K562 (cell line): ENCODE measurements at regions not wholly inside any gene's neighbourhood (a gene's known extent, or its start where the extent isn't known, plus 50 kb on each side); places are given as distances from the start of the nearest gene placed in this dataset.
"Not testable (repeated sequence)": the region's sequence is repeated elsewhere in the genome, so short reads cannot be mapped to it uniquely, and the experiment has no call there.

Source experiments
- ATAC-seq: fragments of 200-7000 bp; cut with Tn5 transposase; 3 replicates; pipeline ENCODE4 v1.9.1; 2020; ENCODE audit warnings: moderate library complexity
- BruUV-seq: library from RNA; stranded (reverse); fragments of 400-500 nt; replicated peaks from 2 replicates; lab custom pipeline; 2021; lab: Mats Ljungman, UMichigan
- CTCF ChIA-PET: fragments of 300-600 bp; formaldehyde crosslinking; extraction: SDS; loops from one replicate; lab custom pipeline; 2021; ENCODE audit warnings: low intra/inter-chr PET ratio; lab: Yijun Ruan, JAX
- POLR2A ChIA-PET: fragments of 300-600, 350-650 bp; sonication (Branson Sonifier 250); formaldehyde crosslinking; extraction: SDS; loops from one replicate; lab custom pipeline; 2021; ENCODE audit warnings: antibody characterized with exemption, inconsistent platforms; lab: Yijun Ruan, JAX
- DNase-seq, 4 experiments: peaks; one replicate each; pipeline versions ENCODE4 v3.0.0 to v3.0.0-alpha.2; 2011 to 2018; ENCODE audit warnings: low spot score in 3 of 4, mixed read lengths in 3 of 4; ENCODE audit errors: extremely low read depth in 1 of 4
- FAIRE-seq: peaks from 2 replicates; lab custom pipeline; 2011; peaks lifted over from hg19 to GRCh38; lab: Jason Lieb, UNC
- H2AFZ ChIP-seq: 2 replicates; pipeline ENCODE4 v1.6.0; 2011; ENCODE audit warnings: low read depth, low read length, control low read depth, inconsistent platforms
- H3K27ac ChIP-seq: fragments of 200-600 bp; 3 replicates; pipeline ENCODE4 v1.8.0; 2011; ENCODE audit warnings: low read depth, mild to moderate bottlenecking, control low read depth, inconsistent platforms, low read length, moderate library complexity, mixed read lengths; ENCODE audit errors: extremely low read depth
- H3K27me3 ChIP-seq, 2 experiments: fragments of 300-600 bp in 1 of 2; 2 replicates in 1 of 2; 3 replicates in 1 of 2; pipeline versions ENCODE4 v1.6.0 to v1.8.0; 2011; ENCODE audit warnings: inconsistent platforms in 2 of 2, low read length in 2 of 2, mild to moderate bottlenecking in 1 of 2, mixed read lengths in 1 of 2, moderate library complexity in 1 of 2; ENCODE audit not compliant: control insufficient read depth in 2 of 2, insufficient read depth in 2 of 2
- H3K36me3 ChIP-seq: fragments of 300-600 bp; 3 replicates; pipeline ENCODE4 v1.8.0; 2011; ENCODE audit warnings: mild to moderate bottlenecking, low read length, inconsistent platforms; ENCODE audit not compliant: control insufficient read depth, insufficient read depth
- H3K4me1 ChIP-seq, 2 experiments: fragments of 200-600 bp in 1 of 2; replicated peaks in 1 of 2; 2 replicates in 1 of 2; 3 replicates in 1 of 2; pipeline versions ENCODE4 v1.5.1 to v1.8.0; 2011; ENCODE audit warnings: inconsistent platforms in 2 of 2, low read length in 2 of 2, mild to moderate bottlenecking in 1 of 2, mixed read lengths in 1 of 2, moderate library complexity in 1 of 2; ENCODE audit not compliant: control insufficient read depth in 2 of 2, insufficient read depth in 2 of 2
- H3K4me2 ChIP-seq: 2 replicates; pipeline ENCODE4 v1.6.1; 2011; ENCODE audit warnings: low read length, control low read depth, inconsistent platforms, mixed read lengths; ENCODE audit not compliant: insufficient read depth
- H3K4me3 ChIP-seq: fragments of 200-600 bp; sonication (generic), shearing (Covaris generic); 2 replicates; pipeline ENCODE4 v1.5.1; 2016; ENCODE audit warnings: control low read depth, inconsistent platforms
- H3K79me2 ChIP-seq: fragments of 200-600 bp; 3 replicates; pipeline ENCODE4 v1.8.0; 2011; ENCODE audit warnings: low read length, inconsistent platforms; ENCODE audit not compliant: control insufficient read depth, insufficient read depth
- H3K9ac ChIP-seq, 2 experiments: 2 replicates each; pipeline versions ENCODE4 v1.6.0 to v1.6.1; 2011; ENCODE audit warnings: low read depth in 2 of 2, low read length in 2 of 2, control low read depth in 1 of 2, inconsistent platforms in 1 of 2, mild to moderate bottlenecking in 1 of 2, mixed read lengths in 1 of 2; ENCODE audit not compliant: insufficient read depth in 1 of 2
- H3K9me1 ChIP-seq: one replicate; pipeline ENCODE4 v1.6.0; 2011; ENCODE audit warnings: inconsistent platforms, mild to moderate bottlenecking, low read length, moderate library complexity; ENCODE audit not compliant: control insufficient read depth, insufficient read depth
- H3K9me3 ChIP-seq: replicated peaks from 2 replicates; pipeline ENCODE4 v1.5.1; 2011; ENCODE audit warnings: low read depth, low read length, inconsistent platforms; ENCODE audit not compliant: control insufficient read depth, insufficient read depth
- H4K20me1 ChIP-seq: replicated peaks from 2 replicates; pipeline ENCODE4 v1.6.1; 2011; ENCODE audit warnings: low read length, inconsistent platforms, mixed read lengths; ENCODE audit not compliant: control insufficient read depth, insufficient read depth
- BRF1 ChIP-seq: IDR thresholded peaks from 3 replicates; pipeline ENCODE4 v1.6.1; 2011; ENCODE audit warnings: borderline replicate concordance, mild to moderate bottlenecking; ENCODE audit not compliant: insufficient read length; ENCODE audit errors: extremely low read depth
- DIDO1 ChIP-seq: fragments of 450-650 bp; IDR thresholded peaks from 2 replicates; pipeline ENCODE4 v1.6.1; 2016; ENCODE audit warnings: low read depth, missing biosample characterization, missing genetic modification characterization
- E2F3 ChIP-seq: fragments of 250-450 bp; sonication (Bioruptor Pico); IDR thresholded peaks from 2 replicates; pipeline ENCODE4 v1.4.0; 2020; ENCODE audit warnings: mild to moderate bottlenecking
- EP400 ChIP-seq: fragments of 450-650 bp; IDR thresholded peaks from 2 replicates; pipeline ENCODE4 v1.6.1; 2017; ENCODE audit warnings: antibody characterized with exemption, mild to moderate bottlenecking, moderate library complexity
- TCF7 ChIP-seq: sonication (generic); IDR thresholded peaks from 2 replicates; pipeline ENCODE4 v1.6.1; 2016; ENCODE audit warnings: antibody characterized with exemption, borderline replicate concordance
- THRA ChIP-seq: fragments of 450-650 bp; IDR thresholded peaks from 2 replicates; pipeline ENCODE4 v1.6.1; 2017; ENCODE audit warnings: mild to moderate bottlenecking, moderate library complexity
- WGBS: fragments of 100-300 bp; shearing (Covaris generic); methylation state at CpG from one replicate; pipeline ENCODE4 v1.1.6; 2016; ENCODE audit warnings: low coverage, mixed read lengths; ENCODE audit not compliant: insufficient coverage; ENCODE audit errors: missing lambda C conversion rate; 5-methylcytosine and 5-hydroxymethylcytosine counted together
- in situ Hi-C: fragments of 300-500 bp; cut with MboI; formaldehyde crosslinking; loops from 4 replicates; pipeline ENCODE4 v1.15.0; 2018; ENCODE audit warnings: inconsistent platforms, mixed read lengths
- intact Hi-C: fragments of 100-400 bp; cut with micrococcal nuclease; formaldehyde crosslinking; loops from 2 replicates; pipeline ENCODE4 v1.14.2; 2022
- TF ChIP-seq, protein P1 (sequence below): fragments of 200-800 bp; sonication (Bioruptor generic); IDR thresholded peaks from 2 replicates; pipeline ENCODE4 v1.6.1; 2017; ENCODE audit warnings: missing genetic modification characterization, missing compliant biosample characterization

GRCh38 chr14:27338012-27338411 lies 740.2 kb upstream of the NOVA1 start:
- Histone ChIP-seq H3K4me2 (no peak overlapping the region), H3K4me3 (no peak overlapping the region), H3K9ac (no peak overlapping the region)
- no peak for ATAC-seq
- WGBS = 0% methylated on average over 1 of the region's 2 CpGs
- intact Hi-C loops = no loop called here
- TF ChIP-seq BRF1 = no peak
- no peak for TF ChIP-seq EP400
- TF ChIP-seq TCF7 = no peak
- TF ChIP-seq, protein P1, sequence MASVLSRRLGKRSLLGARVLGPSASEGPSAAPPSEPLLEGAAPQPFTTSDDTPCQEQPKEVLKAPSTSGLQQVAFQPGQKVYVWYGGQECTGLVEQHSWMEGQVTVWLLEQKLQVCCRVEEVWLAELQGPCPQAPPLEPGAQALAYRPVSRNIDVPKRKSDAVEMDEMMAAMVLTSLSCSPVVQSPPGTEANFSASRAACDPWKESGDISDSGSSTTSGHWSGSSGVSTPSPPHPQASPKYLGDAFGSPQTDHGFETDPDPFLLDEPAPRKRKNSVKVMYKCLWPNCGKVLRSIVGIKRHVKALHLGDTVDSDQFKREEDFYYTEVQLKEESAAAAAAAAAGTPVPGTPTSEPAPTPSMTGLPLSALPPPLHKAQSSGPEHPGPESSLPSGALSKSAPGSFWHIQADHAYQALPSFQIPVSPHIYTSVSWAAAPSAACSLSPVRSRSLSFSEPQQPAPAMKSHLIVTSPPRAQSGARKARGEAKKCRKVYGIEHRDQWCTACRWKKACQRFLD (CRISPR knock-in tag) = no peak
- TF ChIP-seq DIDO1 (tag) = no peak
- TF ChIP-seq E2F3 (CRISPR knock-in tag) = no peak
- no peak for TF ChIP-seq THRA
- TF ChIP-seq, all 486 proteins: peak for 0
- no peak for DNase-seq
- no peak for FAIRE-seq
- Histone ChIP-seq H3K9me1 (no peaks in the 10 kb centered on the region), H3K9me3 (no peaks in the 10 kb centered on the region), H2AFZ (no peak overlapping the region), H3K27me3 (no peaks in the 10 kb centered on the region), H3K27ac (no peak overlapping the region), H3K79me2 (no peaks in the 10 kb centered on the region), H3K4me1 (no peaks in the 10 kb centered on the region), H4K20me1 (no peaks in the 10 kb centered on the region), H3K36me3 (no peaks in the 10 kb centered on the region)
- CTCF ChIA-PET = no interaction called here
- POLR2A ChIA-PET = no interaction called here
- no TSS peak for BruUV-seq
- in situ Hi-C loops = no loop called here

DNA sequence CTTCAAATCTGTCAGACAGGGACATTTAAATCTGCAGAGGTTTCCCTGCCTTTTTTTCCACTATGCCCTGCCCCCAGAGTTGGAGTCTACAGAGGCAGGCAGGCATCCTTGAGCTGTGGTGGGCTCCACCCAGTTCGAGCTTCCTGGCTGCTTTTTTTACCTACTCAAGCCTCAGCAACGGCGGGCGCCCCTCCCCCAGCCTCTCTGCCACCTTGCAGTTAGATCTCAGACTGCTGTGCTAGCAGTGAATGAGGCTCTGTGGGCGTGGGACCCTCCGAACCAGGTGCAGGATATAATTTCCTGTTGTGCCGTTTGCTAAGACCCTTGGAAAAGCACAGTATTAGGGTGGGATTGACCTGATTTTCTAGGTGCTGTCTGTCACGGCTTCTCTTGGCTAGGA lies 765.2 kb upstream of the NOVA1 start:
- FAIRE-seq, POLR2A ChIA-PET: not testable (repeated sequence)
- WGBS = 0% methylated on average over 5 of the region's 8 CpGs

More for the DNA sequence above, 765.2 kb upstream of the NOVA1 start:
- BruUV-seq, H3K4me1 ChIP-seq, H3K9me1 ChIP-seq, in situ Hi-C loops, H4K20me1 ChIP-seq, H3K4me3 ChIP-seq, H3K9ac ChIP-seq, CTCF ChIA-PET, H3K4me2 ChIP-seq, intact Hi-C loops, H3K27me3 ChIP-seq, ATAC-seq, DNase-seq, H3K27ac ChIP-seq, H2AFZ ChIP-seq, H3K9me3 ChIP-seq, H3K36me3 ChIP-seq, H3K79me2 ChIP-seq: not testable (repeated sequence)
